K562 (cell line): ENCODE measurements at regions not wholly inside any gene's neighbourhood (a gene's known extent, or its start where the extent isn't known, plus 50 kb on each side); places are given as distances from the start of the nearest gene placed in this dataset.

Experiments used
- ARHGAP35 ChIP-seq: fragments of 450-650 bp; IDR thresholded peaks from 2 replicates; pipeline ENCODE4 v1.6.1; 2018; ENCODE audit not compliant: partially characterized antibody
- FOXM1 ChIP-seq, 2 experiments: fragments of 450-650 bp in 1 of 2; sonication (generic) in 1 of 2; formaldehyde crosslinking in 1 of 2; IDR thresholded peaks; 2 replicates each; pipeline versions ENCODE4 v1.6.1 to v1.9.0; 2017 to 2022; ENCODE audit warnings: low read depth in 2 of 2, mild to moderate bottlenecking in 2 of 2, missing genetic modification reagents in 1 of 2, moderate library complexity in 1 of 2
- FOXP1 ChIP-seq: sonication (generic); formaldehyde crosslinking; IDR thresholded peaks from 2 replicates; pipeline ENCODE4 v1.8.0; 2022; ENCODE audit warnings: mild to moderate bottlenecking, missing genetic modification reagents
- ILF3 ChIP-seq: fragments of 450-650 bp; IDR thresholded peaks from 2 replicates; pipeline ENCODE4 v1.6.1; 2018; ENCODE audit warnings: antibody characterized with exemption, mild to moderate bottlenecking, moderate library complexity, borderline replicate concordance
- MEF2A ChIP-seq: IDR thresholded peaks from 2 replicates; pipeline ENCODE4 v1.6.1; 2011; ENCODE audit warnings: low read depth, mild to moderate bottlenecking, low read length, moderate library complexity; ENCODE audit not compliant: control insufficient read depth
- NKRF ChIP-seq: fragments of 450-650 bp; IDR thresholded peaks from 2 replicates; pipeline ENCODE4 v1.6.1; 2016; ENCODE audit warnings: borderline replicate concordance
- TOE1 ChIP-seq, 2 experiments: fragments of 450-650 bp in 1 of 2; sonication (generic) in 1 of 2; formaldehyde crosslinking in 1 of 2; IDR thresholded peaks; 2 replicates each; pipeline versions ENCODE4 v1.7.1 to v1.8.0; 2016 to 2022; ENCODE audit warnings: borderline replicate concordance in 2 of 2, mild to moderate bottlenecking in 2 of 2, antibody characterized with exemption in 1 of 2, inconsistent platforms in 1 of 2, low read depth in 1 of 2, missing genetic modification reagents in 1 of 2, moderate library complexity in 1 of 2
- ZFP91 ChIP-seq: sonication (generic); formaldehyde crosslinking; IDR thresholded peaks from 2 replicates; pipeline ENCODE4 v1.8.0; 2022; ENCODE audit warnings: mild to moderate bottlenecking, missing genetic modification reagents

GRCh38 chr5:161966564-161966963, 101.0 kb upstream of the GABRG2 start (continued):
- TF ChIP-seq FOXM1 (IDR thresholded peaks at IDR 0.05; ENCODE audit: low read depth), result no peak
- TF ChIP-seq FOXM1 (CRISPR knock-in tag; IDR thresholded peaks at IDR 0.05; ENCODE audit: low read depth), result no peak
- TF ChIP-seq ARHGAP35, result no peak
- no peak for TF ChIP-seq ZFP91 (CRISPR knock-in tag)
- no peak for TF ChIP-seq ILF3
- no peak for TF ChIP-seq TOE1 (IDR thresholded peaks at IDR 0.05; ENCODE audit: borderline replicate concordance)
- no peak for TF ChIP-seq TOE1 (CRISPR knock-in tag; IDR thresholded peaks at IDR 0.05; ENCODE audit: borderline replicate concordance, low read depth)
- TF ChIP-seq MEF2A, result no peak
- no peak for TF ChIP-seq NKRF
- TF ChIP-seq FOXP1 (CRISPR knock-in tag), result no peak
